GM18858 (cell line): ENCODE measurements at regions not wholly inside any gene's neighbourhood (a gene's known extent, or its start where the extent isn't known, plus 50 kb on each side); places are given as distances from the start of the nearest gene placed in this dataset.
"Not testable (repeated sequence)": the region's sequence is repeated elsewhere in the genome, so short reads cannot be mapped to it uniquely, and the experiment has no call there.

Source experiments
- ATAC-seq: cut with Tn5 transposase; IDR thresholded peaks from one replicate; pipeline ENCODE4 v1.9.1; 2021; ENCODE audit not compliant: unreplicated experiment

- no peak for ATAC-seq
Observed at GRCh38 chr2:83901317-83901716, 557.8 kb downstream of the SUCLG1 start.

- no peak for ATAC-seq
Observed at GRCh38 chr2:83900862-83901261, 558.2 kb downstream of the SUCLG1 start.

- ATAC-seq: no peak
Observed at GRCh38 chr2:83899271-83899670, 559.8 kb downstream of the SUCLG1 start.

GRCh38 chr2:83894976-83895375, 564.1 kb downstream of the SUCLG1 start:
- ATAC-seq: no peak

- ATAC-seq: no peak
Observed at GRCh38 chr2:83887757-83888156, 571.3 kb downstream of the SUCLG1 start.

GRCh38 chr2:83879127-83879526, 580.0 kb downstream of the SUCLG1 start:
- no peak for ATAC-seq

GRCh38 chr2:83877261-83877660, 581.8 kb downstream of the SUCLG1 start:
- ATAC-seq: not testable (repeated sequence)

GRCh38 chr2:83874712-83875430, 584.2 kb downstream of the SUCLG1 start:
- ATAC-seq: no peak

- no peak for ATAC-seq
Observed at GRCh38 chr2:83874066-83874465, 585.0 kb downstream of the SUCLG1 start.

- ATAC-seq: no peak
Observed at GRCh38 chr2:83873110-83873509, 586.0 kb downstream of the SUCLG1 start.

GRCh38 chr2:83866211-83866610, 592.9 kb downstream of the SUCLG1 start:
- no peak for ATAC-seq

GRCh38 chr2:83862600-83862999, 596.5 kb downstream of the SUCLG1 start:
- no peak for ATAC-seq

- ATAC-seq: no peak
Observed at GRCh38 chr2:83860320-83860719, 598.8 kb downstream of the SUCLG1 start.

GRCh38 chr2:83859553-83859952, 599.5 kb downstream of the SUCLG1 start:
- ATAC-seq: no peak

- ATAC-seq: no peak
Observed at GRCh38 chr2:83851066-83851465, 608.0 kb downstream of the SUCLG1 start.

- no peak for ATAC-seq
Observed at GRCh38 chr2:83850071-83850725, 608.9 kb downstream of the SUCLG1 start.

- ATAC-seq: no peak
Observed at GRCh38 chr2:83844490-83844889, 614.6 kb downstream of the SUCLG1 start.

- no peak for ATAC-seq
Observed at GRCh38 chr2:83842421-83842820, 616.7 kb downstream of the SUCLG1 start.

- no peak for ATAC-seq
Observed at GRCh38 chr2:83837823-83838222, 621.3 kb downstream of the SUCLG1 start.

GRCh38 chr2:83827618-83828017, 631.5 kb downstream of the SUCLG1 start:
- ATAC-seq: no peak

- ATAC-seq: no peak
Observed at GRCh38 chr2:83826577-83826976, 632.5 kb downstream of the SUCLG1 start.

GRCh38 chr2:83823229-83823628, 635.9 kb downstream of the SUCLG1 start:
- no peak for ATAC-seq

- ATAC-seq: no peak
Observed at GRCh38 chr2:83817511-83817910, 641.6 kb downstream of the SUCLG1 start.
